ENCODE measurements at regions not wholly inside any gene's neighbourhood (a gene's known extent, or its start where the extent isn't known, plus 50 kb on each side); places are given as distances from the start of the nearest gene placed in this dataset.

GRCh38 chr2:217497843-217498377, 504.9 kb downstream of the TNS1 start:
- DNase-seq (ENCODE audit: insufficient read length, low spot score) = no peak
- no peak for FAIRE-seq
- TF ChIP-seq, protein P1, sequence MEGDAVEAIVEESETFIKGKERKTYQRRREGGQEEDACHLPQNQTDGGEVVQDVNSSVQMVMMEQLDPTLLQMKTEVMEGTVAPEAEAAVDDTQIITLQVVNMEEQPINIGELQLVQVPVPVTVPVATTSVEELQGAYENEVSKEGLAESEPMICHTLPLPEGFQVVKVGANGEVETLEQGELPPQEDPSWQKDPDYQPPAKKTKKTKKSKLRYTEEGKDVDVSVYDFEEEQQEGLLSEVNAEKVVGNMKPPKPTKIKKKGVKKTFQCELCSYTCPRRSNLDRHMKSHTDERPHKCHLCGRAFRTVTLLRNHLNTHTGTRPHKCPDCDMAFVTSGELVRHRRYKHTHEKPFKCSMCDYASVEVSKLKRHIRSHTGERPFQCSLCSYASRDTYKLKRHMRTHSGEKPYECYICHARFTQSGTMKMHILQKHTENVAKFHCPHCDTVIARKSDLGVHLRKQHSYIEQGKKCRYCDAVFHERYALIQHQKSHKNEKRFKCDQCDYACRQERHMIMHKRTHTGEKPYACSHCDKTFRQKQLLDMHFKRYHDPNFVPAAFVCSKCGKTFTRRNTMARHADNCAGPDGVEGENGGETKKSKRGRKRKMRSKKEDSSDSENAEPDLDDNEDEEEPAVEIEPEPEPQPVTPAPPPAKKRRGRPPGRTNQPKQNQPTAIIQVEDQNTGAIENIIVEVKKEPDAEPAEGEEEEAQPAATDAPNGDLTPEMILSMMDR (IDR thresholded peaks at IDR 0.05; ENCODE audit: insufficient read depth, missing control alignments) = no peak

GRCh38 chr2:217494557-217494956, 508.2 kb downstream of the TNS1 start:
- DNase-seq (ENCODE audit: insufficient read length, low spot score) = no peak
- FAIRE-seq = no peak
- TF ChIP-seq, protein P1 (IDR thresholded peaks at IDR 0.05; ENCODE audit: insufficient read depth, missing control alignments) = no peak

- DNase-seq (ENCODE audit: insufficient read length, low spot score) (no peak), FAIRE-seq (no peak)
- TF ChIP-seq, protein P1 (IDR thresholded peaks at IDR 0.05; ENCODE audit: insufficient read depth, missing control alignments) = no peak
Observed at GRCh38 chr2:217491271-217491670, 511.5 kb downstream of the TNS1 start.

DNA sequence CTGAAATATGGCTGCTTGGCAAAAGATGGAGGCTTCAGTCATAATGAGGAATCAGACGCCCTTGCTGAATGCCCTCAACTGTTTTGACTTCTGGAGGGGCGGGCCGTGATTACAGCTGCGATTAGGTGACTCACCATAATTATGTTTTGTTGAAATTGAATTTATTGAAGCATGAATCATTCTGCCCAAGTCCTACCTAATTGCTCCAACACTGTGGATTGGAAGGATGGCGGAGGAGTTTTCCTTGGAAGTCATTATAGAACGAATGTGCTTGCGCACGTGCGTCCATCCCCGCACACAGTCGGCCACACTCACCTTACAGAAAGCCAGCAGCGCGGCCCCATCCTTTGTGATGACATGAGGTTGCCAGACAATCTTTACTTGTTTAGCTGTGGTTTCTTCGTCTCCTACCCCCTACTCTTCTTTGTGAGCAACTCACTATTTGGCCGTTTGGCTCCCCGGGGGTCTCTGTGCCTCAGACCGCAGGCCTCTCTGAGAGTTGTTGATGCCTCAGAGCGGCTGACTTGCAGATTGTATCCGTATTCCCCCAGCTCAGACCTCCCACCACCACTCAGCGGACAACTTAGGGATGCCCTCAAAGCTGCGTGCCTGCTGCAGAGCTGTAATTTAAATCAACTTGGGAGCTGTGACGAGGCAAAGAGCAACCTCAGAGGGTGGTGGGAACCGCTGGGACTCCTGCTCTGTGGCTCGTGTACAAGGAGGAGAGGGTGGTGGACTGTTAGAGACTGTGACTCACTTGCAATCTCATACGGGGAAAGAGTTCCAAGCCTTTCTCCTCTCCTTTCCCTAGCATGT, 513.4 kb downstream of the TNS1 start:
- no peak for DNase-seq (ENCODE audit: insufficient read length, low spot score)
- TF ChIP-seq, protein P1 (IDR thresholded peaks at IDR 0.05; ENCODE audit: insufficient read depth, missing control alignments) = no peak
- no peak for FAIRE-seq

DNA sequence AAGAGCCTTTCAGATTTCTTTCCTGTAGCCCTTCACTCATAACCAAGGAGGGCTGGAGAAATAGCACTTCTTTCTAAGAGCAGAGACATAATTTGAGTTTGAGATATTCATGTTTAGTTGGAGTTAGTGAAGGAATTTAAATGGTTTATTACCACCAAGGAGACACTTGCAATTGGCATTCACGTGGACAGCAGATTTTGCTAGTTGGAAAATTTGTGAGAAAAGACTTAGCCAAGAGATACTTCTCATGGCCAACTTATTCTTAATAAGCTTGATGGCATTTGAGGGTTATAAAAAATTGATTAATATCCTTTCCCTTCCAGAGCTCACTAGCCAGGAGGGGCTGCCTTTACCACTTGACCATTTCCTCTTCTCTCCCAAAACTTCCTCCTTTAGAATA, 518.7 kb downstream of the TNS1 start:
- DNase-seq (ENCODE audit: insufficient read length, low spot score) (no peak), FAIRE-seq (no peak)
- TF ChIP-seq, protein P1 (IDR thresholded peaks at IDR 0.05; ENCODE audit: insufficient read depth, missing control alignments) = no peak

GRCh38 chr2:217482056-217482710, 520.6 kb downstream of the TNS1 start:
- FAIRE-seq (no peak), DNase-seq (ENCODE audit: insufficient read length, low spot score) (no peak)
- TF ChIP-seq, protein P1 (IDR thresholded peaks at IDR 0.05; ENCODE audit: insufficient read depth, missing control alignments) = no peak

- FAIRE-seq = no peak
- TF ChIP-seq, protein P1 (IDR thresholded peaks at IDR 0.05; ENCODE audit: insufficient read depth, missing control alignments) = no peak
- no peak for DNase-seq (ENCODE audit: insufficient read length, low spot score)
Observed at GRCh38 chr2:217481577-217481976, 521.2 kb downstream of the TNS1 start.
